DOHH2 (cell line): ENCODE measurements at regions not wholly inside any gene's neighbourhood (a gene's known extent, or its start where the extent isn't known, plus 50 kb on each side); places are given as distances from the start of the nearest gene placed in this dataset.

Source experiments
- EZH2phosphoT487 ChIP-seq: fragments of 200-600 bp; sonication (generic); IDR thresholded peaks from 2 replicates; pipeline ENCODE4 v1.6.1; 2017; ENCODE audit warnings: borderline replicate concordance, mild to moderate bottlenecking, antibody characterized with exemption, low read length, moderate library complexity, mixed read lengths
- TF ChIP-seq, protein P1 (sequence below): fragments of 200-600 bp; sonication (generic); IDR thresholded peaks from one replicate; pipeline ENCODE4 v1.5.1; 2014; ENCODE audit warnings: antibody characterized with exemption, mild to moderate bottlenecking, low read depth, low read length; ENCODE audit not compliant: poor library complexity, severe bottlenecking

DNA sequence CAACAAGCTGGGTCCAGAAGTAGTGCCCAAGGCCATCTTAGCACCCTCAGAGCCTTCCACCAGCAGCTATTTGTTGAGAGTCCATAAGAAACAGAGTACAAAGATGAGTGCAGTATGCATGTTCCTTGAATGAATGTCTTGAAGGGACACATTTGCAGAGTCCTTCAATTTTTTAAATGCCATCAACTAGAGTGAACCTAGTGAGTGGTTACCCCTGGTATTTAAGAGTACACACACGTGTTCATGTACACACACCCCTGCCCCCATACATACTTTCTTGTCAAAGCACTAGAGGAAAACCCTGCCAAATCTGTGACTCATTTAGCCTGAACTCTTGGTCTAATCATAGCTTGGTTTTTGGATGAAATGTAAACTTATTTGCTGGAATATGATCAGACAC is 84.5 kb upstream of the GALNT15 start:
- TF ChIP-seq, protein P1, sequence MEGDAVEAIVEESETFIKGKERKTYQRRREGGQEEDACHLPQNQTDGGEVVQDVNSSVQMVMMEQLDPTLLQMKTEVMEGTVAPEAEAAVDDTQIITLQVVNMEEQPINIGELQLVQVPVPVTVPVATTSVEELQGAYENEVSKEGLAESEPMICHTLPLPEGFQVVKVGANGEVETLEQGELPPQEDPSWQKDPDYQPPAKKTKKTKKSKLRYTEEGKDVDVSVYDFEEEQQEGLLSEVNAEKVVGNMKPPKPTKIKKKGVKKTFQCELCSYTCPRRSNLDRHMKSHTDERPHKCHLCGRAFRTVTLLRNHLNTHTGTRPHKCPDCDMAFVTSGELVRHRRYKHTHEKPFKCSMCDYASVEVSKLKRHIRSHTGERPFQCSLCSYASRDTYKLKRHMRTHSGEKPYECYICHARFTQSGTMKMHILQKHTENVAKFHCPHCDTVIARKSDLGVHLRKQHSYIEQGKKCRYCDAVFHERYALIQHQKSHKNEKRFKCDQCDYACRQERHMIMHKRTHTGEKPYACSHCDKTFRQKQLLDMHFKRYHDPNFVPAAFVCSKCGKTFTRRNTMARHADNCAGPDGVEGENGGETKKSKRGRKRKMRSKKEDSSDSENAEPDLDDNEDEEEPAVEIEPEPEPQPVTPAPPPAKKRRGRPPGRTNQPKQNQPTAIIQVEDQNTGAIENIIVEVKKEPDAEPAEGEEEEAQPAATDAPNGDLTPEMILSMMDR = no peak
- TF ChIP-seq EZH2phosphoT487 = no peak
